SH-SY5Y (cell line): ENCODE measurements at regions not wholly inside any gene's neighbourhood (a gene's known extent, or its start where the extent isn't known, plus 50 kb on each side); places are given as distances from the start of the nearest gene placed in this dataset.

ENCODE experiments used
- GATA2 ChIP-seq: IDR thresholded peaks from 2 replicates; pipeline ENCODE4 v1.6.1; 2011; ENCODE audit warnings: mild to moderate bottlenecking, low read depth, low read length
- GATA3 ChIP-seq: IDR thresholded peaks from 2 replicates; pipeline ENCODE4 v1.6.1; 2011; ENCODE audit warnings: low read depth, mild to moderate bottlenecking, low read length, moderate library complexity

- TF ChIP-seq GATA3 (no peak), GATA2 (no peak)
These were observed 354.7 kb downstream of the HGF start for GRCh38 chr7:81415181-81415580.

GRCh38 chr7:81414411-81414810 is 355.4 kb downstream of the HGF start:
- TF ChIP-seq GATA3 (no peak), GATA2 (no peak)

GRCh38 chr7:81410471-81411117 is 359.3 kb downstream of the HGF start:
- TF ChIP-seq GATA3 (no peak), GATA2 (no peak)

GRCh38 chr7:81408728-81409127 is 361.1 kb downstream of the HGF start:
- no peak for TF ChIP-seq GATA2
- no peak for TF ChIP-seq GATA3

DNA sequence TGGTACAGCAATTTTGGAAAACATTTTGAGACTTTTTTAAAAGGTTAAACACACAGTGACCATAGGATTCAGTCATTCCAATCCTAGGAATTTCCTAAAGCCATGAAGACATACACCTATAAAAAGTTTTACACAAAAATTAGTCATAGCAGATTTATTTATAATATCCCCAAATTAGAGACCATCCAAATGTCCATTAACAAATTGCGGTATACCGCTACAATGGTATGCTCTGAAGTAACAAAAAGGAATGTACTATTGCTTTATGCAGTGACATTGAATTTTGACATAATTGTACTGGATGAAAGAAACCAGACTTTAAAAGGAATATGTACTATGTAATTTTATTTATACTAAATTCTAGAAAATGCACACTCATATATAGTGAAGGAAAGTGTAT is 362.8 kb downstream of the HGF start:
- no peak for TF ChIP-seq GATA3
- no peak for TF ChIP-seq GATA2

GRCh38 chr7:81404669-81405068 is 365.2 kb downstream of the HGF start:
- no peak for TF ChIP-seq GATA2
- TF ChIP-seq GATA3, result no peak

DNA sequence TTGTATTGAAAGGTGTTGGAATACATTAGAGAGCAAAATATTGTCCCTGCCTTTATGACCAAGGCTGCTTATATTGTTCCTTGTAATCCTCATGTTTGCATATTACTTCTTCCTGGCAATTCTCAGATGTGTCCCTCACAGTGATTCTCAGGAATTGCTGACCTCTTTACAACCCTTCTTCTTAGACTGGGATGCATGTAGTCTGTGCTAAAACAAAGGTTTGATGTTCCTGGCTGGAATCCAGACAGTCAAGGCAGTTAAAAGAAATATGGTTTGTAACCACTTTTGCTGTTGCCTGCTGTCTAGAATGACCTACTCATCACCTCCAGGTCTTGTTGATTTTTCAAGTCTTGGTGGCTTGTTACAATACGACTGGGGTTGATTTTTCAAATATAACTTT is 367.6 kb downstream of the HGF start:
- TF ChIP-seq GATA2, result no peak
- TF ChIP-seq GATA3, result no peak

GRCh38 chr7:81399471-81399870 is 370.4 kb downstream of the HGF start:
- no peak for TF ChIP-seq GATA2
- TF ChIP-seq GATA3, result no peak

DNA sequence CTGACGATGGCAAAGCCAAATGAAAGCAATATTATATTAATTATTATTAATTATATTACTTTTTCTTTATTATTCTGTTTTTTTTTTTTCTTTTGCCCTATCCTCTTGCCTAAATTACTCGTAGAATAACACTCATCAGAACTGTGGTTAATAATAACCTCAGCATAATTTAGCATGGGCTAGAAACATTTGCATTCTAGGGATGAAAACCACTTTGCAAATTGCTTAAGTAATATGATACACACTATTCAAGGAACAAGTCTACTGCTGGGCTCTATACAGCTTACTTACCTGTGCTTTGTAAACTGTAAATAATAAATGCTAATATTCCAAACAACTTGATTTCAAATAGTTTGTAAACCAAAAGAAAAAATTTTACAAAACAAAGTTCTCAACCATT is 375.8 kb downstream of the HGF start:
- TF ChIP-seq GATA3, result no peak

GRCh38 chr7:81393018-81393417 is 376.8 kb downstream of the HGF start:
- TF ChIP-seq GATA2 (no peak), GATA3 (no peak)

GRCh38 chr7:81385370-81385769 is 384.5 kb downstream of the HGF start:
- no peak for TF ChIP-seq GATA2
- no peak for TF ChIP-seq GATA3

DNA sequence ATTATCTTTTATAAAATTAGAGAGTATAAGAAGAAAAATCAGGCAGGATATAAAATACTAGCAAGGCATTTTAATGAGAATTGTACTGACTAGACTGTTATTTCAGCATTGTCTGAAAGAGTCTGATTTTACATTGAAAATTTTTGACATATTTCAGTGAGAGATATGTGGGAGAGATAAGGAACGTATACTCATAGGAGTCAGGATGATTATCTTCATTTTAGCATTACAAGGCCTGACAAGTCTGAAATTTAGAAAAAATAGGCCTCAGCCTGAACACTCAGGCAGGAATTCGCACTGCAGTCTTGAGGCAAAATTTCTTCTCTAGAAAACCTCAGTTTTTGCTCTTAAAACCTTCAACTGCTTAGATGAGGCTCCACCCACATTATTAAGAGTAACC is 386.0 kb downstream of the HGF start:
- TF ChIP-seq GATA3, result peak; percentile 51; the same call in 1 of the 2 replicates
- no peak for TF ChIP-seq GATA2

DNA sequence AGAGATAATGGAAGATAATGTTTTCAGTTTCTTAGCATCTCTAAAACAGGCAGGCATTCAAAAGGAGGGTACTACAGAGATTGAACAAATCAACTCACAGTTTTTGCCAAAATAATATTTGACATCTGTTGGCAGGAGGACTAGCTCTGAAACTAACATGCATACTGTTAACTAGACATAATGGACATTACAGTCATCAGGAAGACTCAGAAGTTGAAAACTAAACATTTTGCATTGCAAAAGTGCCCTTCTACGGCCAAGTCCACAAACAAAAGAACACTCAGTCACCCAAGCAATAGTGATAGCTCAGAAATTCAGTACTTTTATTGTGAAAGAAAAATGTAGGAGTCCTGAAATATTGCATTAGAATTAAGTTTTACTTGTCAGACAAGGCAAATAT is 399.0 kb downstream of the HGF start:
- TF ChIP-seq GATA3 (no peak), GATA2 (no peak)

DNA sequence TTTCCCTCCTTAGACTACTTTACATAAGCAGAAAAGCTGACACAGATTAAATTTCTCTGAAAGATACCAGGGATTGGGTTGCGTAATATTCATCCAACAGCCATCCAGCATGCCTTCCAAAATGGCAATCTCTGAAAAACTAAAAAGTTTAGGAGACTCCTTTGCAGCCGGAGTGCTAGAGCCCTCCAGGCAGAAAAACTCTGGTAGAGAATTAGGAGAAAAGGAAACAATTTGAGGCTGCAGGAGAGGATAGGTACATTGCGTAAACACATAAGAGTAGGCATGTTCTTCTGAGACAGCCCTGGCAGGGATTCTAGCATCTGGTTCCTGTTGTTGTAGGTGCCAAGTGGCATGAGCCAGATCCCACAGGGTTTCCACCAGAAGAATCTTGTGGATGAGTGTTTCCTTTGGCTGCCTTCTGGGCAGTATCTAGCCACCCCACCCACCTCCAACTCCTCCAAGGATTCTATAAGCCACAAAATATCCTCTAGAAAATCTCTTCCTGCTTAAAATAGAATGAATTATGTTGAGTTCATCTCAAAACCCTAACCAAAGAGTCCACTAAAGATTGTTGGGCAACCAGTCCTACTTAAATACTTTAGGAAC is 402.4 kb downstream of the HGF start:
- TF ChIP-seq GATA3 (no peak), GATA2 (no peak)

DNA sequence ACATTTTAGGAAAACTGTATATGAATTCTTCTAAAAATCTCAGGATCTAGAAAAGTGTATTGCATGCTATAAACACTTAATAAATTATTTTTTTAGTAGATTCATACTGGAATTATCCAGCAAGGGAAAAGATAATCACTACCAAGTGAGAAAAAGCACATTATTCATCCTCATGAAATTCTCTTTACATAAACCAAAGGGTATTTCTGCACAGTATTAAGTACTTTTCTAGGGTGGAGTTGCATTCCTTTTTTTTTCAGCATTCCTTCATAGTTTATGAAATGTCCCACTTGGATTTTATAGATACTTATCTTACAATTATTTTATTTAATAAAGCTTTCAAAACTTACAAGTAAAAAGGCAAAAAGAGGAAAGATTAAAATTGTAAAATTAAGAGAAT is 403.3 kb downstream of the HGF start:
- TF ChIP-seq GATA2 (no peak), GATA3 (no peak)

DNA sequence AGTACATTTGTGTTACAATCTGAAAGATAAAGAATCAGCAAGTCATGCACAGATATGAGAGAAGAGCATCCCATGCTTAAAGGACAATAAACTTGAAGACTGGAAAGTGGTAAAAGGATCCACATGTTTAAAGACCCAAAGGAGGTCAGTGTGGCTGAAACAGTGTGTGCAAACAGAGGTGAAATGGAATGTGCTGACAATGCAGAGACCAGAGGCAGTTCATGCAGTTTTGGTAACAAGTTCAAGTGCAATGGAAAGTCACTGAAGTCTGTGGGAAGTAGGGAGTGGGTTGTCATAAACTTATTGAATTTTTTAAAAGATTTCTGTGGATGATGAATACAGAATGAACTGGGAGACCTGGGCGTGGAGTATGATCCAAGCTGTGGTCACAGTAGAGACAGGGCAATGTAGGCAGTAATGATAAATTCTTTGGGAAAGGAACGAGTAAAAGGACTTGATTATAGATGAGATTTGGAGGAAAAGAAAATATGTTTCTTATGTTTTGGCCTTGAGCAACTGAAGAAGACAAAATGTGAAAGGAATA is 408.0 kb downstream of the HGF start:
- TF ChIP-seq GATA3 (no peak), GATA2 (no peak)
